Activated T-helper 9 cell treated with anti-CD3 and anti-CD28 coated beads, Interleukin-2, amount 50 U/mL, for 16 hours (primary cell): ENCODE measurements at regions not wholly inside any gene's neighbourhood (a gene's known extent, or its start where the extent isn't known, plus 50 kb on each side); places are given as distances from the start of the nearest gene placed in this dataset.

Experiments
- DNase-seq: peaks from one replicate; pipeline ENCODE4 v3.0.0-alpha.2; 2020; ENCODE audit warnings: low read depth

GRCh38 chr6:1515280-1515679, 94.4 kb upstream of the FOXC1 start:
- no peak for DNase-seq

GRCh38 chr6:1515781-1516180, 93.9 kb upstream of the FOXC1 start:
- no peak for DNase-seq

- no peak for DNase-seq
Observed at GRCh38 chr6:1516742-1517520, 92.8 kb upstream of the FOXC1 start.

- no peak for DNase-seq
Observed at GRCh38 chr6:1518855-1519254, 90.9 kb upstream of the FOXC1 start.

GRCh38 chr6:1519597-1519996, 90.1 kb upstream of the FOXC1 start:
- DNase-seq: no peak

GRCh38 chr6:1522779-1523178, 86.9 kb upstream of the FOXC1 start:
- no peak for DNase-seq

- peak; percentile 61 for DNase-seq
Observed at GRCh38 chr6:1524040-1524480, 85.7 kb upstream of the FOXC1 start.

GRCh38 chr6:1525364-1526038, 84.2 kb upstream of the FOXC1 start:
- DNase-seq: no peak

- no peak for DNase-seq
Observed at GRCh38 chr6:1526398-1527072, 83.2 kb upstream of the FOXC1 start.

- no peak for DNase-seq
Observed at GRCh38 chr6:1527073-1527457, 82.7 kb upstream of the FOXC1 start.

GRCh38 chr6:1535295-1535694, 74.4 kb upstream of the FOXC1 start:
- DNase-seq: no peak

- no peak for DNase-seq
Observed at GRCh38 chr6:1536526-1537429, 72.9 kb upstream of the FOXC1 start.

- no peak for DNase-seq
Observed at GRCh38 chr6:1538369-1538768, 71.3 kb upstream of the FOXC1 start.

- no peak for DNase-seq
Observed at GRCh38 chr6:1538810-1539478, 70.8 kb upstream of the FOXC1 start.

GRCh38 chr6:1540864-1541521, 68.7 kb upstream of the FOXC1 start:
- DNase-seq: no peak

GRCh38 chr6:1542335-1542734, 67.4 kb upstream of the FOXC1 start:
- no peak for DNase-seq

- no peak for DNase-seq
Observed at GRCh38 chr6:1542764-1543163, 67.0 kb upstream of the FOXC1 start.

GRCh38 chr6:1544000-1544399, 65.7 kb upstream of the FOXC1 start:
- no peak for DNase-seq

GRCh38 chr6:1544603-1545002, 65.1 kb upstream of the FOXC1 start:
- DNase-seq: no peak

GRCh38 chr6:1545654-1546053, 64.1 kb upstream of the FOXC1 start:
- DNase-seq: no peak

GRCh38 chr6:1547785-1548184, 61.9 kb upstream of the FOXC1 start:
- DNase-seq: no peak
